Stomach (tissue), 4 donors: ENCODE measurements at regions not wholly inside any gene's neighbourhood (a gene's known extent, or its start where the extent isn't known, plus 50 kb on each side); places are given as distances from the start of the nearest gene placed in this dataset.

Experiments used
- CTCF ChIP-seq, 7 experiments: fragments of 450-650 bp in 4 of 7; fragments of 200-600 bp in 3 of 7; sonication (generic) in 3 of 7; IDR thresholded peaks; one replicate each; pipeline ENCODE4 v1.5.1; 2016 to 2019; ENCODE audit warnings: antibody characterized with exemption in 7 of 7, control low read depth in 2 of 7, mild to moderate bottlenecking in 1 of 7
- POLR2A ChIP-seq, 4 donors: fragments of 450-650 bp; IDR thresholded peaks; one replicate each; pipeline ENCODE4 v1.6.1; 2016; ENCODE audit warnings: antibody characterized with exemption in 4 of 4, control low read depth in 2 of 4, mild to moderate bottlenecking in 1 of 4, moderate library complexity in 1 of 4
- POLR2AphosphoS5 ChIP-seq, 3 donors: sonication (generic); formaldehyde crosslinking; IDR thresholded peaks; one replicate each; pipeline ENCODE4 v1.6.1; 2016; ENCODE audit warnings: antibody characterized with exemption in 3 of 3

DNA sequence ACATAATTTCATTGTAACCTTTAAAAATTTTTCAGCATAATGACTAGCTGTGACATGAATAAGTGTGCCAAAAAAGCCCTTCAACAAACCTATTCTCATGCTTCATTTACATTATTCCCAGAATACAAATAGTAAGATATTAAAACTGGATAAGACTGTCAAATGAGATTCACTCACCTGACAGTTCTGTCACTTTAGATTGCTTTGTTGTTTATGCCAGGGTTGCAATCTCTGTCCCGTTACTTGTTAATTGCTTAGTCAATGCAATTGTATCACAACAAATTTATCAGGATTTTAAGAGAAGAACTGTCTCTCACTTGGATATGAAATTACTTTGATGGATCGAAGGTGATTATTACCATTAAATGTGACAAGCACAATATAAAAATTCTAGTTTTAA lies 616.0 kb upstream of the IGFBP7 start:
- TF ChIP-seq CTCF (IDR thresholded peaks at IDR 0.05) (no peak), POLR2A (IDR thresholded peaks at IDR 0.05) (no peak), POLR2AphosphoS5 (IDR thresholded peaks at IDR 0.05) (no peak)
